ENCODE measurements at regions not wholly inside any gene's neighbourhood (a gene's known extent, or its start where the extent isn't known, plus 50 kb on each side); places are given as distances from the start of the nearest gene placed in this dataset.

DNA sequence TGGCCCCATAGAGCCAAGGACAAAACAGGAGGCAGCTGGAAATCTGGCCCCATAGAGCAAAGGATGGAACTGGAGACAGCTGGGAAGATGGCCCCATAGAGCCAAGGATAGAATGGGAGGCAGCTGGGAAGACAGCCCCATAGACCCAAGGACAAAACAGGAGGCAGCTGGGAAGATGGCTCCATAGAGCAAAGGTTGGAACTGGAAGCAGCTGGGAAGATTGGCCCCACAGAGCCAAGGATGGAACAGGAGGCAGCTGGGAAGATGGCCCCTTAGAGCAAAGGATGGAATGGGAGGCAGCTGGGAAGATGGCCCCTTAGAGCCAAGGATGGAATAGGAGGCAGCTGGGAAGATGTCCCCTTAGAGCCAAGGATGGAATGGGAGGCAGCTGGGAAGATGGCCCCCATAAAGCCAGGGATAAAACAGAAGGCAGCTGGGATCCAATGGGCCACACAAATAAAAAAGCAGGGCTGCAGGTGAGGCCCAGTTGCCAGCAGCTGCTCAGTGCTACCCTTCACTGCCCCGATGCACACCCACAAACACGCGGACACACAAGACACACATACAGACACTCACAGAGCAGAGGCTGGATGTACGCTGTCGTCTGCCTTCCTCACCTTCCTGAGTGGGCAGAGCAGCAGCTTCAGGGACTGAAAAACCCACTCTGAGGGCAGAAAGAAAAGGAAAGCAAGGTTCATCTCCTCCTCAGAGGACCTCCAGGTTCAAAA lies 505.4 kb upstream of the MYT1L start:
- Mint-ChIP-seq H3K4me3 (no peak overlapping the region), H3K36me3 (no peaks in the 10 kb centered on the region), H3K4me1 (peaks cover 13% of the 10 kb centered on the region), H3K9me3 (no peaks in the 10 kb centered on the region), H3K27ac (peak overlapping the region; percentile 57), H3K27me3 (ENCODE audit: insufficient read depth, low read depth) (peaks cover 7% of the 10 kb centered on the region)
- DNase-seq (ENCODE audit: low spot score), result no peak
- no peak overlapping the region for H3K4me3 ChIP-seq
- H3K4me2 ChIP-seq, result no peak overlapping the region
- no peaks in the 10 kb centered on the region for H3K36me3 ChIP-seq
- no peak overlapping the region for H2AFZ ChIP-seq (replicated peaks)
- H3K27me3 ChIP-seq, result no peaks in the 10 kb centered on the region
- no peak overlapping the region for H3K27ac ChIP-seq
- H3F3A ChIP-seq (ENCODE audit: low read depth), result no peaks in the 10 kb centered on the region
- H3K79me2 ChIP-seq (ENCODE audit: low read depth), result no peaks in the 10 kb centered on the region
- H3K9ac ChIP-seq, result no peak overlapping the region
- TF ChIP-seq EZH2phosphoT487 (IDR thresholded peaks at IDR 0.05) (no peak), EZH2 (IDR thresholded peaks at IDR 0.05) (no peak)
- TF ChIP-seq, protein P1, sequence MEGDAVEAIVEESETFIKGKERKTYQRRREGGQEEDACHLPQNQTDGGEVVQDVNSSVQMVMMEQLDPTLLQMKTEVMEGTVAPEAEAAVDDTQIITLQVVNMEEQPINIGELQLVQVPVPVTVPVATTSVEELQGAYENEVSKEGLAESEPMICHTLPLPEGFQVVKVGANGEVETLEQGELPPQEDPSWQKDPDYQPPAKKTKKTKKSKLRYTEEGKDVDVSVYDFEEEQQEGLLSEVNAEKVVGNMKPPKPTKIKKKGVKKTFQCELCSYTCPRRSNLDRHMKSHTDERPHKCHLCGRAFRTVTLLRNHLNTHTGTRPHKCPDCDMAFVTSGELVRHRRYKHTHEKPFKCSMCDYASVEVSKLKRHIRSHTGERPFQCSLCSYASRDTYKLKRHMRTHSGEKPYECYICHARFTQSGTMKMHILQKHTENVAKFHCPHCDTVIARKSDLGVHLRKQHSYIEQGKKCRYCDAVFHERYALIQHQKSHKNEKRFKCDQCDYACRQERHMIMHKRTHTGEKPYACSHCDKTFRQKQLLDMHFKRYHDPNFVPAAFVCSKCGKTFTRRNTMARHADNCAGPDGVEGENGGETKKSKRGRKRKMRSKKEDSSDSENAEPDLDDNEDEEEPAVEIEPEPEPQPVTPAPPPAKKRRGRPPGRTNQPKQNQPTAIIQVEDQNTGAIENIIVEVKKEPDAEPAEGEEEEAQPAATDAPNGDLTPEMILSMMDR (IDR thresholded peaks at IDR 0.05), result no peak
- H3K9me3 ChIP-seq (ENCODE audit: low read depth), result no peaks in the 10 kb centered on the region
- peaks cover 3% of the 10 kb centered on the region for H3K4me1 ChIP-seq
- H4K20me1 ChIP-seq (ENCODE audit: low read depth), result no peaks in the 10 kb centered on the region

DNA sequence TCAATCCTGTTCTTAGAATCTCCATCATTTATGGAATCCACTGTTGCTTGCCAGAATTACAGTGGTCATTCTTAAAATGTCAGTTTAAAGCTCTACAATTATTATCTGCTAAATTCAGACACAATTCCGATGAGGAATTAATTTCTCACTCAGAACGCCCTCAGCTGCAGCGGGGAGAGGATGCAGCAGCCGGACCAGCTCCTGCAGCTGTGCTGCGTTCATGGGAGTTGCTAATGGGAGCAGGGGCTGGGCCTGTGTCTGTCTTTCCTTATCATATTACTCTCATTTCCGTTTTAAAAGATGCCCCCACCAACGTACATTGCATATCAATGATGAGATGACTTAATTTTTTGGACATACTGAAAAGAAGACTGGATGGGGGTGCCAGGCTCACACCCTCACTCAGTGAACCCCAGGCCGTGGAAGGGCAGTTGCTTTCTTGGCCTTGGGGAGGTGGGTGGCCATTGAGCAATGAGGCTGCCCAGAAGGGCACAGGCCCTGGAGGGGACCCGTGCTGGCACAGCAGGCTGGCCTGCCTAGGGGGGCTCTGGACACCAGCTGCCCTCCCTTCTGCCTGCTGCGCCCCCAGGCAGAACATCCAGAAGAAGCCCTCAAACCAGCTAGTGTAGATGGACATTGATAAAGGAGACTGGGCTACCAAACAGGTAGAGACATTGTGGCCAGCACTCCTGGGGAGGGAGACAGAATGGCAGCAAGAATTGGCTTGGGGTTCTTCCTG lies 503.6 kb upstream of the MYT1L start:
- Histone ChIP-seq H3K9ac (no peak overlapping the region), H4K20me1 (ENCODE audit: low read depth) (no peaks in the 10 kb centered on the region), H3K4me3 (no peak overlapping the region), H3K9me3 (ENCODE audit: low read depth) (no peaks in the 10 kb centered on the region), H3K4me2 (no peak overlapping the region), H3K27ac (no peak overlapping the region), H3K36me3 (no peaks in the 10 kb centered on the region), H3K79me2 (ENCODE audit: low read depth) (no peaks in the 10 kb centered on the region), H2AFZ (replicated peaks) (no peak overlapping the region), H3K27me3 (no peaks in the 10 kb centered on the region), H3F3A (ENCODE audit: low read depth) (no peaks in the 10 kb centered on the region), H3K4me1 (peaks cover 7% of the 10 kb centered on the region)
- DNase-seq (ENCODE audit: low spot score), result no peak
- TF ChIP-seq, protein P1 (IDR thresholded peaks at IDR 0.05), result no peak
- TF ChIP-seq EZH2phosphoT487 (IDR thresholded peaks at IDR 0.05) (no peak), EZH2 (IDR thresholded peaks at IDR 0.05) (no peak)
- H3K36me3 Mint-ChIP-seq, result no peaks in the 10 kb centered on the region
- H3K4me3 Mint-ChIP-seq, result no peak overlapping the region
- H3K4me1 Mint-ChIP-seq, result peaks cover 16% of the 10 kb centered on the region
- H3K27me3 Mint-ChIP-seq (ENCODE audit: insufficient read depth, low read depth), result peaks cover 11% of the 10 kb centered on the region
- H3K27ac Mint-ChIP-seq, result no peak overlapping the region
- H3K9me3 Mint-ChIP-seq, result peaks cover 4% of the 10 kb centered on the region

DNA sequence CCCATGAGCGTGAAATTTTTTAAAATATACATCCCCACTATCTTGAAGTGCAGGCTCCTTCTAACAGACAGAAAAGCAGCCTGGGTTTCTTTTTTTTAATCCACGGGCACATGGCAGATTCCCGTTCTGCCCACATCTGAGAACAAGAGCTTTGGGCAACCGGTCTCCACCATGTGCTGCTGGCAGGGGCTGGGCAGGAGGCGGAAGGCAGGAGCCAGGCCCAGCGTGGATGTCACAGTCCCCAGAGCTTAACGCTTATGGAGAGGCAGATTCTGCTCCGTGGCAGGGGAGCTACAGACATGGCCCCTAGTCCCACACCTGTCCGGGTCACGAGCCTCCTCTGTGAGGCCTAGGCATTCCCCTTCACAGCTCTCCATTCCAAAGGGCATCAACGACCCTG lies 503.0 kb upstream of the MYT1L start:
- peaks cover 9% of the 10 kb centered on the region for H3K27me3 Mint-ChIP-seq (ENCODE audit: insufficient read depth, low read depth)
- Histone ChIP-seq H3K27me3 (no peaks in the 10 kb centered on the region), H3K79me2 (ENCODE audit: low read depth) (no peaks in the 10 kb centered on the region), H3K4me2 (no peak overlapping the region), H3F3A (ENCODE audit: low read depth) (no peaks in the 10 kb centered on the region), H3K4me3 (no peak overlapping the region), H3K36me3 (no peaks in the 10 kb centered on the region), H2AFZ (replicated peaks) (no peak overlapping the region), H3K9me3 (ENCODE audit: low read depth) (no peaks in the 10 kb centered on the region), H4K20me1 (ENCODE audit: low read depth) (no peaks in the 10 kb centered on the region), H3K4me1 (peaks cover 7% of the 10 kb centered on the region), H3K9ac (no peak overlapping the region), H3K27ac (no peak overlapping the region)
- no peak overlapping the region for H3K4me3 Mint-ChIP-seq
- no peak overlapping the region for H3K27ac Mint-ChIP-seq
- TF ChIP-seq, protein P1 (IDR thresholded peaks at IDR 0.05), result no peak
- TF ChIP-seq EZH2 (IDR thresholded peaks at IDR 0.05), result no peak
- TF ChIP-seq EZH2phosphoT487 (IDR thresholded peaks at IDR 0.05), result no peak
- peaks cover 18% of the 10 kb centered on the region for H3K4me1 Mint-ChIP-seq
- no peaks in the 10 kb centered on the region for H3K36me3 Mint-ChIP-seq
- peaks cover 4% of the 10 kb centered on the region for H3K9me3 Mint-ChIP-seq
- DNase-seq (ENCODE audit: low spot score), result no peak
